Stimulated activated CD4-positive, alpha-beta T cell treated with anti-CD3 and anti-CD28 coated beads, Interleukin-2, amount 100 ng/mL, for 48 hours (primary cell): ENCODE measurements at regions not wholly inside any gene's neighbourhood (a gene's known extent, or its start where the extent isn't known, plus 50 kb on each side); places are given as distances from the start of the nearest gene placed in this dataset.
A peak's percentile ranks its signal among the peaks of the same experiment; 100 is the strongest.

Source experiments
- DNase-seq, 2 donors: peaks; one replicate each; pipeline ENCODE4 v3.0.0-alpha.2; 2020

DNA sequence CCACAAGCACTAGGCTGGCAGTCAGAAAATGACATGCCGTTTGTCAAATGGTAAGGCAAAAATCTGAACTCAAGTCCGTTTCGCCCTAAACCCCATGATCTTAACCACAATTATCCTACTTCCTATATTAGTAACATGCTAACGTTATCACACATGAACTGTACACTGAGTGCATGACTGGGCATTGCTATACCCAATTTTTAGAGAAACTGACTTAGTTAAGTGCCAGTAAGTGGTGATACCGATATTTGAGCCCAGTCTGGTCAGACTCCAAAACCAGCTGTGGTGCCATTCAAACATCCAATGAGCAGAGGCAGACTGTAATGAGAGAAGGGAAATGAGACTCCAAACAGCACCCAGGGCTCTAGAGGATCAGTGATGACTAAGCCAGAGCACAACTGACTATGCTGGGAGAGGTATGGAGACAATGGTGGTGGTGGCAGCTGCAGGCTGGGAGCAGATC, 311.7 kb upstream of the PKDCC start:
- no peak for DNase-seq

DNA sequence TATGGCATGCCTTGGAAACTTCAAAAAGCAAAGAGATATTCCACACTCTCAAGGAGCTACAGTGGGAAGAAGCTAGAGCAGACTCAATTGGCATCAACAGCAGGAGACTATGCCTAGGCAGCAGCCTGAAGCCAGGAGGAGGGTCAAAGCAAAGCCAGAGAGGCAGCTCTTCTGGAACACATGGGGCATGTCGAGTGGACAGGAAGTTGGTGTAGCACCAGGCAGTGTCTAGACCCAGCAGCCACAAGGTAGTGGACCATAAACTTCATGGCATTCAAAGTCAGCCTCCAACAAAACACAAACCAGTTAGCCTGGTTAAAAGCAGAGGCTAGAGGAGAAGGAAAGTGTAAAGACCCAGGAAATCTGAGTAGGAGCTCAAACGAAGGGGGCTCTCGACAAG, 311.2 kb upstream of the PKDCC start:
- DNase-seq: no peak

DNA sequence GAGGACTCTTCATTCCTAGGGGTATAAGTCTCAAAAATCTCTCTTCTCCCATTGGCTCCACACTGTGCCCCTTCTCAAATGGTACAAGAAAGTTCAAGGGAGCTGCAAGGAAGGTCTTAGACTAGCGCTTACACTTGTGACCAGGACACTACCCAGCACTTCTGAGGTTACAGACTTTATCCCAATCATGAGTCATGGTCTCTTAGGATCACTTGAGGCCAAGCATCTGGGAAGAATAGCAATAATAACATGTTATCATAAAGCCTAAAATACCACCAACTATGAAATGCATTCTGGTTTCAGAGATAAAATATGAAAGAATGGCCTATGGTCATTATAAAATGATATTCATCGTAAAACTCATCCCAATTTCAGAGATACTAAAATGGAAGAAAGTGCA, 309.9 kb upstream of the PKDCC start:
- DNase-seq: no peak

DNA sequence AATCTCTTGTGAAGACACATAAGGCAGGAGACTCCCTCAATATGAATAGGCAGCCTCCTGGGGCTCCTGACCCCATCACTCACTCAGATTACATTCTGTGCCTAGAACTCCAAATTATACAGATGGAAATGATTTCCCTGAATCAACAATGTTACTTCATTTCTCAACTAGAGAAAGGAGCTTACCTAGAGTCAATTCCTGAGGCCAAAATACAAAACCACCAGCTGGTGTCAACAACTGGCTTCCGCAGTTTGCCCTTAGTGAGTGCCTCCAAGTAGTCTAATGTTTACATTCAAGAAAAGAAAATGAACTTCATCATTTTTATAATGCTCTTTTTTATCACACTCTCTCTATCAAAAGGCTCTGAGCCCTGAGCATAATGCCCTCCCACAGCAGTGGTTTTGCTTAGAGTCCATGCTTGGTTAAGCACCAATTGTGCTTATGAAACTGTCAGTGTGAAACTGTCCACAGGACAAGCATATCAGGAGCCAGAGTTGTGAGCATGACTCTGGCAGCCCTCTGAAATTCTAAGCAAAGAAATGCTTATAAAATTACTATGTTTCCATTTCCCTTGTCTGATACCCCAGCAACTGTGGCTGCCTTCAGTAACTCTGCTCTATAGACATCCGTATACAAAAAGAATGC, 305.7 kb upstream of the PKDCC start:
- DNase-seq: no peak

DNA sequence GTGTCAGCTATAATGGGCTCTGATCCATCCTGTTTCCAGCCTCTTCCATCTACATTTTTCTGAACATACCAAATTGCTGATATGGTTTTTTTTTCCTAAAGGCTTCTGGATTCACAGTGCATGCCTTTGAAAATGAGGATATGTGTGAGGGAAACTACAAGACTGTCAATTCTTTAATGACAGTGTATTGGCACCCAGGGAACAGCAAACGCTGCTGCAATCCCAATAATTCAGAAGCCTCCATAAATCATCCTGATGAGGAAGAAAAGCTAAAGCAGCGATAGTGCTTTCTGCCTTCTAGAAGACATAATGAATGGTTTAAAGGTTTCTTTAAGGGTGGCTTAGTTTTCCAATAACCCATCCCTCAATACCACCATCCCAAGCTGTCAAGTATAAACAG, 304.5 kb upstream of the PKDCC start:
- no peak for DNase-seq

DNA sequence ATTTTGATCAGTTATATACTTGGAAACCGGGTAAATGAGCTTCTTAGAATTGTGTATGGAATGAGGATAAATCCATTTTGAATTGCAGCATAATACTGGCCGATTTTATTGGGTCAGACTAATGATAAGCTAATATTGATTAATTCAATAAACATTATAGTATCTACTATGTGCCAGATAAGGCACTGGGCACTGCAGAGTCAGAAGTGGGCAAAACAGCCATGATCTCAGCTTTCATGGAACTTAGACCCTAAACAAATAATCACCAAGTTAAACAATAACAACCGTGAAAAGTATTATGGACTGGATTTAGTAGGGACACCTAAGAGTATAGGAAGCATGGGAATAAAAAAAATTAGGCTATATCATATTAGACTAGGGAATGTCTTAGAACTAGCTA, 297.0 kb upstream of the PKDCC start:
- no peak for DNase-seq

DNA sequence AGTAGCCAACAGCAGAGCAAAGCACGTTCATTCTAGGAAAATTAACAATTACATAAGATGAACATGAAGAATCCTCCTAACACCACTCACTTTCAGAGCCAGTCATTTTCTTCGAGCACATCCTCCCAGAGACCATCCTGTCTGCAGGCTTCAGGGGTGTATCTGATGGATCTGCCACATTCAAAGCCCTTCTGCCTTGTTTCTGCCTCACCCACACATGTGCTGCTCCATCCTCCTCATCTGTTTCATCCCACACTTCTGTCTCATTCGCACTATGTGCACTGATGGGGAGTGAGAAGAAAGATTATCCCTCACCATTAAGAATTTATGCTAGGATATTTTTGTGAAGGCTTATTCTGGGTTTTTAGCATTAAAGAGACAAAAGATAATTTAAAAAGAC, 287.9 kb upstream of the PKDCC start:
- no peak for DNase-seq

DNA sequence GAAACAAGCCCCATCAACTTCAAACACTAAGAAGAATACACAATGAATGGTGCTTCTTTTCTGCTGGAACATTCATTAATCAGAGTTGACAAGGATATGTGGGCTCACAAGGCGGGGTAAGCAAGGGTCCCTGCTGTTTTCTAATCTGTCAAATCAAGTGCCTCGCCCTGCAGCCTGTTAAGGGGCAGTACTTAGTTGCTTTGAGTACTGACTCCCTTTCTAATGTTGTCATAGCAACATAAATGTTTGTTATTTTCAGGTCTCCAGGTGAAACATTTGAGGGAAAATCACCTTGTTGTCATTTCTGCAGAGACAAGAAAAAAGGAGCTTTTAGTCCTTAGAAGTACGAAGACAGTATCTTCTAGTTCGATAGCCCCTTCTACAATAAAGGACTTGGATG, 284.7 kb upstream of the PKDCC start:
- DNase-seq: no peak

DNA sequence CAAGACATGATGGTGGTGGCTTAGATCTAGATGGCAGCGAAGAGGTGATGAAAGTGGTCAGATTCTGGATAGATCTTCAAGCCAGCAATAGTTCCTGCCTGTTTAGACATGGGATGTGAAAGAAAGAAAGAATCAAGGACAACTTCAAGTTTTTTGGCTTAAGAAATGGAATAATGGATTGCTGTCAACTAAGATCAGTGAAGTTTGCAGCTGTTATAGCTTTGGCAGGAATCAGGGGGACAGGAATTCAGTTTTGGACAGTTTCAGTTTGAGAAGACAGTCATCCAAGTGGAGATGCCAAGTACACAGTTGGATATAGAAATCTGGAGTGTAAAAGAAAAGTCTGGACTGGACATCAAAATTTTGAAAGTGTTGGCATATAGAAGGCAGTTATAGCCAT, 283.7 kb upstream of the PKDCC start:
- no peak for DNase-seq

DNA sequence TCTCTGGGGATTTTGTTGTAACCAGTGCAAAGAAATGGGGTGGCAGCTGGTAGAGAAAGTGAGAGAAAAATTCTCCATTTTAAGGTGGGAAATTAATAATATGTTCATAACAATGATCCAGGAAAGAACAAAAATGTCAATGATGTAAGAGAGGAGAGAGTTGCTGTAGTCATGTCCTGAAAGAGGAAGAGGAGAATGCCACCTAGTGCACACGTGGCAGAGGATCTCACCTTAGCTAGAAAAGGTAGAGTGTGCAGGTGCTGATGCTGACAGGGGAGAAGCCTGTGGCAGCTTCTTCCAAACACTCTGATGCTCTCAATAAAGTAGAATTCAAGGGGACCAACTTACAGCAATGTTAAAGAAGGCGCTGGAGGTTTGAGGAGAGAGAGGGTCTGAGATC, 282.9 kb upstream of the PKDCC start:
- no peak for DNase-seq

DNA sequence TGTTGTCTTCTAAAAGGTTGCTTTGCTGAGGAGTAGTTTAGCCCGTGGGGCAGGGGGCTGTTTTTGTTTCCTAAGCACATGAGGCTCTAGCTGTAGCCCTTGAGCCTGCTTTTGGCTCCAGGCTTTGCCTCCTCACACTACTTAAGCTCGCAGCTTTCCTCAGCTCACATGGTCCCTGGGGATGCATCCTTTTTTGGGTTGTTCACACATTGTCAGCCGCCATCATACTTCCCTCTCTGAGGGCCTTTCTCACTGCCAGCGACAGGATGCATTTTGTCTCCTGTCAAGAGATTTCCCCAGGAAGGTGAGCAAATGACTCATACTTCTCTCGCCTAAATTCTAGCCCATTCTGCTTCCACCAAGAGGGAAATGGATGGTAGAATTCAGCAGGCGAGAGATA, 279.5 kb upstream of the PKDCC start:
- DNase-seq: no peak

DNA sequence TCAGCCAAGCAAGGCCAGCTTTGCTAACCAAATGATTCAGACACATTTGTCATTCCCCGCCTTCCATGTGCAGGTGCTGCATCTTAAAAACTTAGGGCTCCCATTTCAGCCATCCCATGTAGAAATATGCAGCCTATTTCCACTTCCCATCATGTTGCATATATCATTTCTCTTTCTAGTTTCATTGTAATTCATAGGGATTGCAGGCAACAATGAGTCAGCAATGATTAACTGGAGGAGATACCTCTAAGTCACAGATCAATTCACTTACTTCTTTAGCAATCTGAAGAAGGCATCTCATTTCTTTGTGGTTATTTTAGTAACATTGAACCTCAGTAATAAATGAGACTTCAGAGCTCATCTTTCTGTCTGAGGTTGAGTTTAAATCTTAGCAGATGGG, 276.1 kb upstream of the PKDCC start:
- DNase-seq: no peak

DNA sequence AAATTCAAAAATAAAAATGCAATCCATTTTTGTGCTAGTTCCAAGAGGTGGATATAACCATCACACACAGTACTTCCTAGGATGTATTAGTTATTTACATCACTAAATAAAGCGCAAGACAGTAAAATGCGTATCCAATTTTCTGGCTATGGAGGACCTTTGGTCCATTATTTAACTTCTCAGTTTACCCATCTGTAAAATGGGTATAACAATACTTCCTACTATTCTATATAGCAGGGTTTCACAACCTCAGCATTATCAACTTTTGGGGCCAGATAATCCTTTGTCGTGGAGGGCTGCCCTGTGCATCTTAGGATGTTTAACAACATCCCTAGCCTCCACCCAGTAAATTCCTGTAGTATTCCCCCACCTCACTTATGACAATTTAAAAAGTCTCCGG, 275.1 kb upstream of the PKDCC start:
- DNase-seq: no peak

DNA sequence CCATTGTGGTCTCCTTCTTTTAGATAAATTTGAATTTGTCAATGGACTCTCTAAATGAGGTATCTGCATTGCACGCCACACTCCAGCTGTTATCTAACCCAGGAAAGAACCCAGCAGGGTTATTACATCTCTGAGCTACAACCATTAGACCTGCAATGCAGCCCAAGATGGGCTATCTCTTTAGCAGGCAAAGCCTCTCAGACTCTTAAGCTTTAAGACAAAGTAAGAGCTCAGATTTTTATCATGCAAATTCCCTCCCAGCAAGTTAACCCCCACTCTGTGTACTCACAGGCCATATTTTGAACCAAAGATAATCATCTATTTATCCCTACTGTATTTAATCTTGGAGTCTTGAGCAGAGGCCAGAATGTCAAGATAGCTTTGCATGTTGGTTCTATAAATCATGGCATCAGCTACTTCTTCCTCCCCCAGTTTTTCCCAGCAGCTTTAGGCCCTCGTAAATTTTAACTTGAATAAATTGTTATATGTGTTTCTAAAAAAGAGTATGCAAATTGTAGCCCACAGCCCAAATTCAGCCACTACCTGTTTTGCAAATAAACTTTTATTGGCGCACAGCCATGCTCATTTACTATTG, 273.7 kb upstream of the PKDCC start:
- no peak for DNase-seq

DNA sequence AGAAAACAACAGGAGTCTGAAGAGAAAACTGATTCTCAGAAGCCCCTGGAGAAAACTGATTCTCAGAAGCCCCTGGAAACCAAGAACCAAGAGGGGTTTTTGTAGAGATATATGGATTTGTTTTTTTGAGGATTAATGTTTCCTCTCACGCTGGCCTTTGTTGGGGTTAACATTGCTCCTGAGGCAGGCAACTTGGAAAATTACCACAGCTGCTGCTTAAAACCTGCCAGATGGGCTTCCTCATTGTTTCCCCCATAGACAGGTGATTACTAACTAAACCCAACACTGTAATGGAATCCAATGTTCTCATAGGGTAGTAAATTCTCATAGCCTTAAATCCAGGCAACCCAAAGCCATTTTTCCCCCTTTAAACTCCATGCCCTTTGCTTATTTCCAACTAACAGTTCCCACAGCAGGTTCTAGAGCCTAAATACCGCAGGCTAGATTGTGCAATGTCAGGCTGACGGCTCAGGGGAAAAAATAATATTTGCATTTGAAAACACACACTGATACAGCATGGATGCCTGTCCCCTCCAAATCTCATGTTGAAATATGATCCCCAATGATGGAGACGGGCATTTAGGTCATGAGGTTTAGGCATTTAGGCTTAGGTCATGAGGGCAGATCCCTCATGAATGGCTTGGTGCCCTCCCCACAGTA, 272.3 kb upstream of the PKDCC start:
- DNase-seq: no peak

DNA sequence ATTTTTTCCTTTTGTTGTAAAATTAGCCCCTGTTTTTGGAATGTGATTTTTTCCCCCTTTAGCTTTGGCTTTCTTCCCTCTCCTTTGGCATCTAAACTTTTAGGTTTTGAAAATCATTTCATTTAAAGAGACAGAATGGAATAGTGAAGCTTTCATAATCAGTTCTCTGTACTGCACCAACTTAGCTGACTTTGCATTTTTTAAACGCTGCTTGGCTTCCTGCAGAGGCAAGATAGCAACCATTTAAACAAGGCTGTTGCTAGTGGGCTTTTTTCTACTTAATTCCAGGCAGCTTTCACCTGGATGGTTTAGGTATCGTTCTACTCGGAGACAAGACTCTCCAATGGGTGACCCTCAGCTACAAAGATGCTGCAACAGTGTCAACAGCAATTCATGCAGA, 267.9 kb upstream of the PKDCC start:
- no peak for DNase-seq

DNA sequence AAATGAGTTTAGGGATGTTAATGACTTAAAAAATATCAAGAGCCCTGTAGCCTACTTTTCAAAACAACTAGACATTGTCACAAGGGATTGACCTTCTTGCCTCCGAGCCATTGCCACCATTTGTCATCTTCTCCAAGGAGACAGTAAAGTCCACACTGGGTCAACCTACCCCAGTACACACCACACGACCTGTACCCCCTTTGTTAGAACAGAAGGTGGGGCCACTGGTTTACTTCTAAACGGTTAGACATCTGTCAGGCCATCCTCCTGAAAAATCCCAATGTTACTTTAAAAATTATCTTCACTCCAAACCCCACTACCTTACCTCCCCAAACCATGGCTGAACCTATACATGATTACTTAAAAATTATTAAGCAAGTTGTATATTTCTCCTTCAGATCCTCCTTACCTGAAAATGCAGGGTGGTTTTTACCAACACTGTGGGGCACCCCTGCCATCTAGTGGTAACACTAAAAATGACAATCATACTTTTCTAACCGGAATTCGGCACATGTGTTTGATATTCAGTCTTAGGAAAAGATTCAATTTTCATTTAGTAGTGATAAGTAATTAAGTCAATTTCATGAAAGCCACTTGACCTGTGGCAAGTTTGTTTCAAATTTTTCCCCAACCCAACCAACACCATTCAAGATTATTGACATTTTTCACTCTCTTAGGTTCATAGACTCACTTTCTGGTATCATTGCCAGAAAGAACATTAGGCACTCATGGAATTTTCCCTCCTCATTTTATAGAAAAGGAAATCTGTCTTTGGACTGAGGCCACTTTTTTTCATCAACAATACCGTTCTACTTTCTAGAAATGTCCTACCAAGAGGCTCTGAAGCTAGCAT, 265.3 kb upstream of the PKDCC start:
- DNase-seq: peak; percentile 18 to 23

DNA sequence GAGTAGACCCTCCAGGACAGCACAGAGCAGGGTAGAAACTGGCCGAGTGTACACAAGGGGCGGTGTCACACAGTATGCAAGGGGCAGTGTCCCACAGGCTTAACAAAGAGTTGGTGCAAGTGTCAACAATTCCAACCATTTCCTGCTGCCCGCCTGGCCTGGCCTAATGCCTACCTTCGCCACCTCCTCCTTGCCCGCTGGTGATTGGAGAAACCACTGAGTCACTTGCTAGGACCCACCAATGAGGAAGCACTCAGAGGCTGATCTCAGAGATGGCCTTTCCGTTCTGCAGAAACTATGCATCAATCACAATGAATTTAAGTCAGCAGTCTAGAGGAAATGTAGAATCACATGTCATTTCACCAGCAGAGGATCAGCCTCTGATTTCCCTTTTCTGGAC, 263.3 kb upstream of the PKDCC start:
- no peak for DNase-seq

DNA sequence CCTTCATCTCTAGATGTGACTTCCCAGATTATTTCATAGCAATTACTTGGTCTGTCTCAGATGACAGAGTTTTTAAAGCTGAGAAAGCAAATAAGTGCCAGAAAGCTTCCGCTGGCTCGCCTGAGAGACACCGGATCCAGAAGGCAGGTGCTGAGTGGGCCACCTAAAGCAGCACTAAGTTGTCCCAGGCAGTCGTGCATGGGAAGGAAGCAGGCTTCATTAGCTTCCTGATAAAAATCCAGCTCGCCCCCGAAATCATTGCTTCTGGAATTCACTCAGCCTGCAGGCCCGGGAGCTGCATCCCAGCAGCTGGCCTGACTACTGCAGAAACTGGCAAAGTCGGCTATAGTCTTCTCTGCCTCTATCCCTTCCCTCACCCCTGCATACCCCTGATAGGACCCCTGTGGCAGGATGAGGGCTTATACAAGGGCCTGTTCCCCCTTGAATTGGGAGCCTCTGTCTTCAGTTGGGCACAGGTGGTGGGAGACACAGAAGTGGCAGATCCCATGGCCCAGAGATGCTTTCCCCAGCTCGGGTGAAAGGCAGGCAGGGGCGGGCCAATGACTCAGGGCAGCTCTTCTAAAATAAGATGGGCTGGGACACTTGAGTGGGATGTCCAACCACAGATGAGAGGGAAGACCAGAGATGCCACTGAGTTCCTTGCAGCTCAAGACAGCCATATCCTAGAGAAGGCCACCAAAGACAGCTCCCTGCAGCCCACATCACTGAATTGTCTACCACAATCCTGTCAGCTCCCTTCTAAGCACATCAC, 262.4 kb upstream of the PKDCC start:
- no peak for DNase-seq

DNA sequence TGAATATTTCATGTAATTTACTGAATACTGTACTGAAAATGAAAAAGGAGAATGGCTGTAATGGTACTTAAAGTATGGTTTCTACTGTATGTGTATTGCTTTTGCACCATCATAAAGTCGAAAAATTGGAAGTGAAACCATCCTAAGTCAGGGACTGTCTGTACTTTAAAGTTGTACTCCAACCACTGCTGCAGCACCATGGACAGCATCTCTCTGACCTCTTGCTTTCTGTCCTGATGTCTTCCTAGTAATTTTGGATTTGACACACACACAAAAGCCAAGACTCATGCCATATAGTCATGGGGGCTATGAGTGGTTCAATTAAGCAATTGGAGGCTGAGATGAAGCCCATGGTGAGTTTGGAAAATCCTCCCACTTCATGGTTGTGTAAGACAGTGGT, 256.3 kb upstream of the PKDCC start:
- DNase-seq: no peak

DNA sequence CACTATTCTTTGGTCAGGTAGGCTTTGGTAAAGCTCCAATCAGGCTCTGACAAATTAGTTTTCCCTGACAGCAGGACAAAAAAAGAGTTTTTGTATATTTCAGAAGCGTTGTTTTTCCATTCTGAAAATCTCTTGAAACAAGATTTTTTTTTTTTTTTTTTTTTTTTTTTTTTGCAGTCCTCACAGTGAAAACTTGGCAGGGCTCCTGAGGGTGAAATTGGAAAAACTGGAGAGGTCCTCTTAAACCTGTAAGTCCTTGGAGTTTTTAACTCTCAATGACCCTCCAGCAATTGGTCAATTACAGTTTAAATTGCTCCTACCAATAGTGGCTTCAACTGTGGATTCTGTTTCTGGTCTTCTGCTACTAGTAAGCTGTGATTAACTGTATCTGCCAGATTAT, 244.5 kb upstream of the PKDCC start:
- no peak for DNase-seq

DNA sequence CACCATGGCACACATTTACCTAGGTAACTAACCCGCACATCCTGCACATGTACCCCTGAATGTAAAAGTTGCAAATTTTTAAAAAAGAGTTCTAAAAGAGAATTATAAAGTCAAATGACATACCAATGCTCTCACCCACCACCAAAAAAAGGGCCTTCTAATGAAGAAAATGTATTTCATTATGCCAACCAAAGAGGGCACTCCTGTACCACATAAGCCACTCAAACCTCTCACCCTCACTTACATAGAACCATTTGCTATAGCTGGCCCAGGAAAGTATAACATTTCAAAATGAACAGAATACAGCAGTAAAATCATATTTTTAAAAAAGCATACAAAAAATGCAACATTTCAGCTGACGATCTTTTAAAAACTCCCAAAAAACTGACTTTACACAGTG, 241.5 kb upstream of the PKDCC start:
- no peak for DNase-seq

DNA sequence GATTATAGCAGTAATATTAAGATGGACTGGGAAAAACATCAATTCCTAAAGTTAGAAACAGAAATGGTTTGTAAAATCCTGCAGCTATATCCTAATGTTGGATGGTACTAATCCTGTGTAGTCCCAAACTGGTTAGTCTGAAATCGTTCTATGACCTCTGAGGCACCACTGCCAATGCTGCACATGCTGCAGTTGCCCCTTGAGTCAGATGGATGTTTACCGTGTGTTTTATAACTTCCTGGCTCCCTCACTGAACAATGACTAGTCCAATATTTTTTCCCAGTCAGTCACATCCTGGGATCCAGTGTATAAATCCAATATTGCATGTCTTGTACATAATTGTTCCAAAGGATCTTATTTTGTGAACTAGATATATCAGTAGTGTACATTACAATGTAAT, 226.7 kb upstream of the PKDCC start:
- no peak for DNase-seq
